Adrenal gland (tissue), 5 donors: ENCODE measurements at regions not wholly inside any gene's neighbourhood (a gene's known extent, or its start where the extent isn't known, plus 50 kb on each side); places are given as distances from the start of the nearest gene placed in this dataset.

Experiments
- POLR2A ChIP-seq, 2 donors: fragments of 450-650 bp; IDR thresholded peaks; one replicate each; pipeline ENCODE4 v1.6.1; 2017; ENCODE audit warnings: antibody characterized with exemption in 2 of 2, mild to moderate bottlenecking in 2 of 2, moderate library complexity in 1 of 2
- TF ChIP-seq, protein P1 (sequence below), 6 experiments: fragments of 450-650 bp in 4 of 6; fragments of 200-600 bp in 2 of 6; sonication (generic) in 1 of 6; IDR thresholded peaks; 1 replicate in 5 of 6; 2 replicates in 1 of 6; pipeline versions ENCODE4 v1.5.1 to v1.8.0; 2016 to 2021; ENCODE audit warnings: antibody characterized with exemption in 6 of 6, mild to moderate bottlenecking in 2 of 6, moderate library complexity in 1 of 6
- donor health status: DM: no; HTN: no; CAD: no.

DNA sequence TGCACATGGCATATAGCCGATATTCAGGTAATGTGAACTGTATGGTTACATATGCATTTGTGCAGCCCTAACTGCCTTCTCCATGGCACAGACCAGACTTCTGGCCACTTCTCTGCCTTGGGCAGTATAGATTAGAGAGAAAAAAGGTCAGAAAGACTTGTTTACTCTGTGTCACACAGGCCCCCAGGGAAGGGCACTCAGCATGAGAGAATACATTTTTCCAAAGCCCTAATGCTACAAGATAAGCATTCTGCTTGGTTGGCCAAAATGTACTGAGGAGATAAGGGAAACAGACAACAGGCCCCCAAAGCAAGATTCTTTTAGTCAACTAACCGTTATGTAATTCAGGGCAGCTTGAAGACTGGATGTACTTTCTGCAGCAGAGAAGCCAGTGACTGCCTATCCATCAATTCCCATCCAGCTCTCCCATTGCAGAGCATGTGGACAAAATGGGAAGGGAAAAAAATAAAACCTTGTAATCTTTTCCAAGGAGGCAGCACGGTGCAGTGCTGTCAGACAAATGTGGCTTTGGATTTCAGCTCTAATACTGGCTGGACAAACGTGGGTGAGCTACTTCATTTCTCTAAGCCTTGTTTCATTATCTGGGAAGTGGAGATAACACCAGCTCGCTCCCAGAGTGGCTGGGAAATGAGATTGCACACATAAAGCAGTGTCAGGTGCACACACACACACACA lies 205.9 kb downstream of the NSG2 start:
- no peak for TF ChIP-seq POLR2A (IDR thresholded peaks at IDR 0.05)
- TF ChIP-seq, protein P1, sequence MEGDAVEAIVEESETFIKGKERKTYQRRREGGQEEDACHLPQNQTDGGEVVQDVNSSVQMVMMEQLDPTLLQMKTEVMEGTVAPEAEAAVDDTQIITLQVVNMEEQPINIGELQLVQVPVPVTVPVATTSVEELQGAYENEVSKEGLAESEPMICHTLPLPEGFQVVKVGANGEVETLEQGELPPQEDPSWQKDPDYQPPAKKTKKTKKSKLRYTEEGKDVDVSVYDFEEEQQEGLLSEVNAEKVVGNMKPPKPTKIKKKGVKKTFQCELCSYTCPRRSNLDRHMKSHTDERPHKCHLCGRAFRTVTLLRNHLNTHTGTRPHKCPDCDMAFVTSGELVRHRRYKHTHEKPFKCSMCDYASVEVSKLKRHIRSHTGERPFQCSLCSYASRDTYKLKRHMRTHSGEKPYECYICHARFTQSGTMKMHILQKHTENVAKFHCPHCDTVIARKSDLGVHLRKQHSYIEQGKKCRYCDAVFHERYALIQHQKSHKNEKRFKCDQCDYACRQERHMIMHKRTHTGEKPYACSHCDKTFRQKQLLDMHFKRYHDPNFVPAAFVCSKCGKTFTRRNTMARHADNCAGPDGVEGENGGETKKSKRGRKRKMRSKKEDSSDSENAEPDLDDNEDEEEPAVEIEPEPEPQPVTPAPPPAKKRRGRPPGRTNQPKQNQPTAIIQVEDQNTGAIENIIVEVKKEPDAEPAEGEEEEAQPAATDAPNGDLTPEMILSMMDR (IDR thresholded peaks at IDR 0.05), result no peak
